ENCODE measurements at regions not wholly inside any gene's neighbourhood (a gene's known extent, or its start where the extent isn't known, plus 50 kb on each side); places are given as distances from the start of the nearest gene placed in this dataset.
A peak's percentile ranks its signal among the peaks of the same experiment; 100 is the strongest.

DNA sequence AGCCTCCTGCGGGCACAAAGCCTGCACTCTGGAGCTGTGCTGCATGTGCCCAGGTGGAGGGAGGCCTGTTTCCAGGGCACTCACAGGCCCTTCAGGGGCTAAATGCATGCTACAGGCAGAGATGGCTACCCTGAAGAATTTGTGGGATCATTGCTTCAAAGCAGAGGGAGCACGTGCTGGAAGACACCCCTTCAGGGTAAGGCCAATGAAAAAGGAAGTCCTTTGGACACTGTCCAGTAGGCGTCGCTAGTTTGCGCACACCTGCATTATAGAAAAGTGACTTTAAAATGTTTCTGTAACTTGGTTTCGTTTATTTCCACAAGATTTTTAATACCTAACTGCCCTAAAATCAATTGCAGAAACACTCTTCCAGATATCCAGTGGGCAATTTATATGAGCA is 325.3 kb downstream of the ZNF516 start:
- H3K27ac ChIP-seq, result no peak overlapping the region
- H3K36me3 ChIP-seq, result no peaks in the 10 kb centered on the region
- H3K27me3 ChIP-seq, result no peaks in the 10 kb centered on the region
- H3K4me3 ChIP-seq, result no peak overlapping the region
- no peaks in the 10 kb centered on the region for H3K9me3 ChIP-seq
- ATAC-seq (ENCODE audit: low FRiP score in 2 of 2) (peak in 1 of 2 donors; percentile 46), DNase-seq (no peak)
- peaks cover 0 to 8% (median 0%) of the 10 kb centered on the region in 4 donors for H3K4me1 ChIP-seq
- WGBS, 2 donors, result 78 to 81% methylated on average over 5 to 6 of the region's 6 CpGs
- no peak for TF ChIP-seq POLR2A (IDR thresholded peaks at IDR 0.05)
- TF ChIP-seq CTCF (IDR thresholded peaks at IDR 0.05), result no peak
- TF ChIP-seq EP300 (IDR thresholded peaks at IDR 0.05), result no peak
- TF ChIP-seq POLR2AphosphoS5 (IDR thresholded peaks at IDR 0.05), result no peak

GRCh38 chr18:76167845-76168621 is 327.0 kb downstream of the ZNF516 start:
- no peaks in the 10 kb centered on the region for H3K9me3 ChIP-seq
- H3K27me3 ChIP-seq, result no peaks in the 10 kb centered on the region
- WGBS, 2 donors, result 48 to 59% methylated on average over 12 of the region's 12 CpGs
- ATAC-seq (ENCODE audit: low FRiP score in 2 of 2) (no peak), DNase-seq (no peak)
- H3K36me3 ChIP-seq, result no peaks in the 10 kb centered on the region
- H3K27ac ChIP-seq, result no peak overlapping the region
- no peak for TF ChIP-seq EP300 (IDR thresholded peaks at IDR 0.05)
- H3K4me3 ChIP-seq, result no peak overlapping the region
- H3K4me1 ChIP-seq, result peaks cover 0 to 8% (median 0%) of the 10 kb centered on the region in 4 donors

DNA sequence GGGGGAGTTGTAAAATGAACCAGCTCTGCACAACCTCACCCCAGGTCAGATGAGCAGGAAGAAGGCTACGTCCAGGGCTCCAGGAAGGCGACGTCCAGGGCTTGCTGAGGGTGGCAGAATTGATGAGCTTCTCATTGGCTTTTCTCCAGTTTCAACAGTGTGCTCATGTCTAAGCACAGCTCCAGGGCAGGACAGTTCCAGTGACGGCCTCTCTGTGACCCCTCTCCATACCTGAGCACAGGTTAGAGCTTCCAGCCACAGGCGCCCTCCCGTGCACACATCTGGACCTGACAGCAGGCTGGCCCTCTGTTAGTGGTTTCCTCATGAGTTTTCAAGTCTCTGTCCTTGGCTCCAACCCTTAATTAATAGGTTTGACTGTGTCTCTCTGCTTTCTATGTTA is 327.6 kb downstream of the ZNF516 start:
- H3K27me3 ChIP-seq, result no peaks in the 10 kb centered on the region
- DNase-seq, result no peak
- TF ChIP-seq POLR2A (IDR thresholded peaks at IDR 0.05), result no peak
- TF ChIP-seq CTCF (IDR thresholded peaks at IDR 0.05), result no peak
- TF ChIP-seq POLR2AphosphoS5 (IDR thresholded peaks at IDR 0.05), result no peak
- TF ChIP-seq EP300 (IDR thresholded peaks at IDR 0.05), result no peak
- H3K36me3 ChIP-seq, result no peaks in the 10 kb centered on the region
- ATAC-seq (ENCODE audit: low FRiP score in 2 of 2), result no peak
- H3K27ac ChIP-seq, result no peak overlapping the region
- no peak overlapping the region for H3K4me3 ChIP-seq
- WGBS, 2 donors, result 29 to 45% methylated on average over 3 to 6 of the region's 6 CpGs
- no peaks in the 10 kb centered on the region for H3K9me3 ChIP-seq
- H3K4me1 ChIP-seq, result peaks cover 0 to 8% (median 0%) of the 10 kb centered on the region in 4 donors

DNA sequence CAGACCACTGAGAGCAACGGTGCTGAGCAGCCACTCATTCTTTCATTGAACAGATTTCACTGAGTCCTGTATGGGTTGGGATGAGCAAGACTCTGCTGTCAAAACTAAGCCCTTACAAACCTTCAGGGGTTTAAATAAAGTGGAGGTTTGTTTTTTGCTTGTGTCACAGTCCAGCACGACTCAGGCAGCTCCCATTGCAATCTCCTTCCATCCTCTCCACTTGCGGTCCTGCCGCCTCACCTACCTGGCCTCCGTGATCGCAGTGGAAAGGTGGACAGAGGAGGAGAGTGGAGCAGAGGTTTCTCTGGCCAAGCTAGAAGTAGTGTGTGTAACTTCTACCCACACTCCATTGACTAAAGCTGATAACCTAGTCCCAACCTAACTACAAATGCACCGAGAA is 332.2 kb downstream of the ZNF516 start:
- TF ChIP-seq POLR2A (IDR thresholded peaks at IDR 0.05) (no peak), EP300 (IDR thresholded peaks at IDR 0.05) (no peak), POLR2AphosphoS5 (IDR thresholded peaks at IDR 0.05) (no peak), CTCF (IDR thresholded peaks at IDR 0.05) (no peak)
- 73 to 84% methylated on average over 7 of the region's 7 CpGs for WGBS, 2 donors
- Histone ChIP-seq H3K4me1 (peaks cover 0 to 8% (median 0%) of the 10 kb centered on the region in 4 donors), H3K4me3 (no peak overlapping the region), H3K36me3 (no peaks in the 10 kb centered on the region), H3K9me3 (no peaks in the 10 kb centered on the region), H3K27me3 (no peaks in the 10 kb centered on the region), H3K27ac (no peak overlapping the region)
- ATAC-seq (ENCODE audit: low FRiP score in 2 of 2), result no peak
- no peak for DNase-seq

GRCh38 chr18:76161983-76162382 is 333.1 kb downstream of the ZNF516 start:
- Histone ChIP-seq H3K27ac (no peak overlapping the region), H3K27me3 (no peaks in the 10 kb centered on the region), H3K4me1 (peaks cover 0 to under 1% (median 0%) of the 10 kb centered on the region in 4 donors), H3K4me3 (no peak overlapping the region), H3K9me3 (no peaks in the 10 kb centered on the region), H3K36me3 (no peaks in the 10 kb centered on the region)
- TF ChIP-seq EP300 (IDR thresholded peaks at IDR 0.05) (no peak), POLR2AphosphoS5 (IDR thresholded peaks at IDR 0.05) (no peak), POLR2A (IDR thresholded peaks at IDR 0.05) (no peak), CTCF (IDR thresholded peaks at IDR 0.05) (no peak)
- 78 to 82% methylated on average over 1 of the region's 1 CpG for WGBS, 2 donors
- DNase-seq, result no peak
- no peak for ATAC-seq (ENCODE audit: low FRiP score in 2 of 2)
